Heart left ventricle (tissue), 16 donors: ENCODE measurements at regions not wholly inside any gene's neighbourhood (a gene's known extent, or its start where the extent isn't known, plus 50 kb on each side); places are given as distances from the start of the nearest gene placed in this dataset.
A peak's percentile ranks its signal among the peaks of the same experiment; 100 is the strongest.

Experiments
- ATAC-seq, 4 donors: fragments of 200-7000 bp; cut with Tn5 transposase; one replicate each; pipeline ENCODE4 v1.9.1; 2020 to 2022; ENCODE audit warnings: moderate library complexity in 4 of 4, mild to moderate bottlenecking in 3 of 4, moderate number of reproducible peaks in 1 of 4
- DNase-seq, 5 donors: peaks; one replicate each; pipeline ENCODE4 v3.0.0-alpha.2; 2020
- H3K27ac ChIP-seq, 12 donors: fragments of 200-600 bp; sonication (generic) in 4 of 12; one replicate each; pipeline versions ENCODE4 v1.5.0 to v1.8.0; 2016 to 2022; ENCODE audit warnings: mild to moderate bottlenecking in 2 of 12
- H3K27me3 ChIP-seq, 9 donors: fragments of 200-600 bp; sonication (generic) in 2 of 9; one replicate each; pipeline versions ENCODE4 v1.5.1 to v1.8.0; 2016 to 2022; ENCODE audit warnings: mild to moderate bottlenecking in 3 of 9
- H3K36me3 ChIP-seq, 9 donors: fragments of 200-600 bp; sonication (generic) in 2 of 9; one replicate each; pipeline versions ENCODE4 v1.5.0 to v1.8.0; 2018 to 2022; ENCODE audit warnings: mild to moderate bottlenecking in 2 of 9
- H3K4me1 ChIP-seq, 12 donors: fragments of 200-600 bp; sonication (generic) in 4 of 12; one replicate each; pipeline versions ENCODE4 v1.5.0 to v1.8.0; 2016 to 2022; ENCODE audit warnings: mild to moderate bottlenecking in 3 of 12
- H3K4me3 ChIP-seq, 12 donors: fragments of 200-600 bp; sonication (generic) in 4 of 12; one replicate each; pipeline versions ENCODE4 v1.5.0 to v1.8.0; 2017 to 2022; ENCODE audit warnings: mild to moderate bottlenecking in 9 of 12, moderate library complexity in 4 of 12
- H3K9me3 ChIP-seq, 12 donors: fragments of 200-600 bp; sonication (generic) in 4 of 12; one replicate each; pipeline versions ENCODE4 v1.5.0 to v1.8.0; 2016 to 2022; ENCODE audit warnings: mild to moderate bottlenecking in 1 of 12
- CTCF ChIP-seq, 12 donors: fragments of 200-600 bp; sonication (generic) in 4 of 12; IDR thresholded peaks; one replicate each; pipeline versions ENCODE4 v1.5.0 to v1.8.0; 2018 to 2022; ENCODE audit warnings: antibody characterized with exemption in 12 of 12, mild to moderate bottlenecking in 5 of 12
- POLR2A ChIP-seq, 2 donors: fragments of 450-650 bp; IDR thresholded peaks; one replicate each; pipeline ENCODE4 v1.6.1; 2017; ENCODE audit warnings: antibody characterized with exemption in 2 of 2, mild to moderate bottlenecking in 2 of 2, moderate library complexity in 2 of 2
- WGBS, 4 donors: extraction: QIAGEN DNeasy Blood & Tissue Kit in 2 of 4; methylation state at CpG; one replicate each; pipeline versions ENCODE4 v1.1.5 to v1.1.7; 2013 to 2018; 5-methylcytosine and 5-hydroxymethylcytosine counted together
- intact Hi-C, 10 donors: fragments of 100-400 bp; cut with DNase I; formaldehyde crosslinking; loops; one replicate each; pipeline versions ENCODE4 v1.11.1 to v1.14.2; 2022
- donor health status: ischemic (EF 13 %, LVEDD 7.1; RV severe dilation, severe dysfunction).
- donor health status: healthy with polysubstance abuse.
- donor health status: DM: no; HTN: yes; CAD: no.
- donor health status: DM: no; HTN: no; CAD: no.
- donor health status: ischemic (EF 25% LVEDD 6.9; RV normal size, moderate dysfunction).
- donor health status: ischemic (EF 25% LVEDD 5.7; RV mildly dilated, moderate dysfunction).
- donor health status: healthy.
- donor health status: DM: yes; HTN: yes; CAD: no.
- donor health status: ischemic (EF 35%, LVEDD 5.7; RV mildly dilated, moderate dysfunction).
- donor health status: nonischemic (EF 11% LVEDD 7.7; RV severe dilation, severe dysfunction).
- donor health status: DM: yes; HTN: yes; CAD: no.
- donor health status: PGD.
- donor health status: ischemic (EF 29% LVEDD 5.4; RV normal size, mild dysfunction).
- donor health status: nonischemic (EF 23%, LVEDD 6.1; RV moderate dilation, normal function).

DNA sequence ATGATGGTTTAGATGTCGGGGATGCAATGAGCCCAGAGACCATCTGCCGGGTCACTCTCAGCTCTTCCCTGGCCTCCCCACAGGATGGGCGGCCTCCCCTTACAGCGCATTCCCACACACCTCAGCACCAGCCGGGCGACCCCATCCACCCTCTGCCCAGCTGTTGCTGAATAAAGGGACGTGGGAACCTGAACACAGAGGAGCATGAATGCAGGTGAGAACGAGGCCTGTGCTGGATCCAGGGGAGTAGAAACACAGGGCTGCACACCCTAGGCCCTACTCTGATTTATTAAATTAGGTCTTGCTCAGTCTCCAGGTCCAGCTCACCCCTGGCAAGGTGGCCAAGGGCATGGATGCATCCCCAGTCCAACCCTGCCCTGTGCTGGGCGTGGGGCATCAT, 180.5 kb downstream of the CTTN start:
- TF ChIP-seq CTCF (IDR thresholded peaks at IDR 0.05): no peak
- no peak for TF ChIP-seq POLR2A (IDR thresholded peaks at IDR 0.05)
- no peaks in the 10 kb centered on the region for H3K4me1 ChIP-seq
- no peak for ATAC-seq
- H3K27ac ChIP-seq: no peak overlapping the region
- no peak overlapping the region for H3K4me3 ChIP-seq
- H3K27me3 ChIP-seq: no peaks in the 10 kb centered on the region
- DNase-seq: peak in 1 of 5 donors; percentile 7
- H3K9me3 ChIP-seq: no peaks in the 10 kb centered on the region
- intact Hi-C loops: no loop called here
- WGBS, 4 donors: 82 to 92% (median 83%) methylated on average over 9 of the region's 9 CpGs
- H3K36me3 ChIP-seq: no peaks in the 10 kb centered on the region

DNA sequence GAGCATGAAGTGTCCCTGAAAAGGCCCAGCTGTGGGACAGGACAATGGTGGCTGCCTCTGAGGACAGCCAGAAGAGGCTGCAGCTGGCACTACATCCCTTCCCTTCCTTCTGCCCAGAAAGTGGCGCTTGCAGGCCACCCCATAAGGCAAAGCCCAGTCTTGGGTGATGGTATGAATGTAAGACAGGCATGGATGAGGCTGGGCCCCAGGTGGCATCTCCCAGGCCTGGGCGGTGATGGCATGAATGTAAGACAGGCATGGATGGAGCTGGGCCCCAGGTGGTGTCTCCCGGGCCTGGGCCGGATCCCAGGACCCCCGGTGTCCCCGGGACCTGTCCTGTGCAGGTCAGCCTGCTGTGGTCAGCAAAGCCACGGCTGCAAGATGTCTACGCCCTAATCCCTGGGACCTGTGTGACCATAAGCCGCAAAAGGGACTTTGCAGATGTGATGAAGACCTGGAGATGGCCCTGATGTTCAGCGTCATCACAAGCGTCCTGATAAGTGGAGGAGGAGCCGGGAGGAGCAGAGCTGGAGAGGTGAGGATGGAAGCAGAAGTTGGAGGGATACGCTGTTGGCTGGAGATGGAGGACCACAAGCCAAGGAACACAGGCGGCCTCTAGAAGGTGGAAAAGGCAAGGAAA, 181.1 kb downstream of the CTTN start:
- no peaks in the 10 kb centered on the region for H3K27me3 ChIP-seq
- H3K4me3 ChIP-seq: no peak overlapping the region
- ATAC-seq (no peak), DNase-seq (peak in 1 of 5 donors; percentile 58)
- no peak overlapping the region for H3K27ac ChIP-seq
- H3K4me1 ChIP-seq: no peaks in the 10 kb centered on the region
- 84 to 92% (median 86%) methylated on average over 14 of the region's 14 CpGs for WGBS, 4 donors
- H3K9me3 ChIP-seq: no peaks in the 10 kb centered on the region
- intact Hi-C loops: no loop called here
- TF ChIP-seq POLR2A (IDR thresholded peaks at IDR 0.05) (no peak), CTCF (IDR thresholded peaks at IDR 0.05) (no peak)
- H3K36me3 ChIP-seq: no peaks in the 10 kb centered on the region

GRCh38 chr11:70580036-70580805, 181.9 kb downstream of the CTTN start:
- ATAC-seq (no peak), DNase-seq (peak in 1 of 5 donors; percentile 51)
- H3K27ac ChIP-seq: no peak overlapping the region
- WGBS, 4 donors: 65 to 71% (median 68%) methylated on average over 18 to 25 of the region's 25 CpGs
- H3K36me3 ChIP-seq: no peaks in the 10 kb centered on the region
- intact Hi-C loops: no loop called here
- no peak for TF ChIP-seq POLR2A (IDR thresholded peaks at IDR 0.05)
- no peak for TF ChIP-seq CTCF (IDR thresholded peaks at IDR 0.05)
- no peaks in the 10 kb centered on the region for H3K27me3 ChIP-seq
- no peaks in the 10 kb centered on the region for H3K4me1 ChIP-seq
- H3K9me3 ChIP-seq: no peaks in the 10 kb centered on the region
- H3K4me3 ChIP-seq: no peak overlapping the region

DNA sequence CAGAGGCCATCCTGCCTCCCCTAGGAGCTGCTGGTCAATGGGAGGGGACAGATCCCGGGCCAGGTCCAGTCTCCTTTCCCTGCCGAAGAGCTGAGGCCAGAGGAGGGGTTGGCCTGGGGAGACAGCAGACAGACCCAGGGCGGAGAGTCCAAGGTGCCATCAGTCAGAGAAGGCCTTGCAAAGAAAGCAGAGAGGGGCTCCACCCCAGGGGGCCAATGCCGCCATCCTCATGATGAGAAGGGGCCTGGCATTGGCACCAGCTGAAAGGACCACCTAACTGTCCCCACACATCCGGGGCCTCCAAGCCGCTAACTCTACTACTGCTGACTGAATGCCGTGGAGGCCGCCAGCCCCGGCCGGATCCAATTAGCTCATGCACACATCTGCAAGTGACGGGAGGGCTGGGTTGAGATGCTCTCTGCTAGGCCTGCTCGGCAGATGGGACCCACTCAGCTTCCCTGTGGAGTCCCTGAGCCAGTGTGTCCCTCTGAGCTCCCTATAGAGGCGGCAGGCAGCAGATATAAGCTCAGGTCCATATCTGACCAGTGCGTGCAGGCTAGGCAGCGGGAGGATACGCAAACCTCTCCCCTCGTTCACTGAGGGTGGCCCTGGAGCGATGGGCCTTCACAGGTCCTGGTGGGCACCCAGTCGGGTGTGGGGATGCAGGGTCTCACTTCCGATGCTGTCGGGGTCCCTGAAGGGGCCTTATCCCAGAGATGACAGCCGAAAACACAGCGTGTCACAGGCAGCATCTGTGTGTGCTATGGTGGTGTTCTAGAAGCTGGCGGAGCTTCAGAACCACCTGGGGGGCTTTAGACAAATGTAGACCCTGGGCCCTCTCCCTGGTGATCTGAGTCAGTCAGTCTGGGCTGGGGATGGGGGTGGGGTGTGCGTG, 183.9 kb downstream of the CTTN start:
- Histone ChIP-seq H3K36me3 (no peaks in the 10 kb centered on the region), H3K27me3 (no peaks in the 10 kb centered on the region), H3K9me3 (no peaks in the 10 kb centered on the region), H3K4me1 (no peaks in the 10 kb centered on the region), H3K27ac (no peak overlapping the region), H3K4me3 (no peak overlapping the region)
- intact Hi-C loops: no loop called here
- ATAC-seq: no peak
- TF ChIP-seq POLR2A (IDR thresholded peaks at IDR 0.05) (no peak), CTCF (IDR thresholded peaks at IDR 0.05) (no peak)
- whole genome bisulfite sequencing, 4 donors: 79 to 82% (median 81%) methylated on average over 20 to 25 of the region's 25 CpGs
- DNase-seq: peak in 1 of 5 donors; percentile 39
